GM12892 (cell line): ENCODE measurements at regions not wholly inside any gene's neighbourhood (a gene's known extent, or its start where the extent isn't known, plus 50 kb on each side); places are given as distances from the start of the nearest gene placed in this dataset.

ENCODE experiments used
- POLR2A ChIP-seq: IDR thresholded peaks from 2 replicates; pipeline ENCODE4 v1.6.1; 2011; ENCODE audit warnings: low read depth, low read length, control low read depth
- POLR2AphosphoS5 ChIP-seq: IDR thresholded peaks from 2 replicates; pipeline ENCODE4 v1.6.1; 2011; ENCODE audit warnings: low read depth, low read length, control low read depth

- TF ChIP-seq POLR2AphosphoS5 (no peak), POLR2A (no peak)
Measured at GRCh38 chr10:22097696-22098095, 94.2 kb upstream of the DNAJC1 start.
